Right ventricle myocardium inferior (tissue), 1 donor: ENCODE measurements at regions not wholly inside any gene's neighbourhood (a gene's known extent, or its start where the extent isn't known, plus 50 kb on each side); places are given as distances from the start of the nearest gene placed in this dataset.

Source experiments
- ATAC-seq: fragments of 200-7000 bp; cut with Tn5 transposase; one replicate; pipeline ENCODE4 v1.9.1; 2020; ENCODE audit warnings: mild to moderate bottlenecking, moderate library complexity
- DNase-seq: peaks from one replicate; pipeline ENCODE4 v3.0.0; 2021; ENCODE audit errors: missing footprints
- intact Hi-C: fragments of 100-400 bp; cut with DNase I; formaldehyde crosslinking; loops from one replicate; pipeline ENCODE4 v1.11.0; 2022
- donor health status: DM: no; HTN: yes; CAD: no; lungs with severe emphysema.

DNA sequence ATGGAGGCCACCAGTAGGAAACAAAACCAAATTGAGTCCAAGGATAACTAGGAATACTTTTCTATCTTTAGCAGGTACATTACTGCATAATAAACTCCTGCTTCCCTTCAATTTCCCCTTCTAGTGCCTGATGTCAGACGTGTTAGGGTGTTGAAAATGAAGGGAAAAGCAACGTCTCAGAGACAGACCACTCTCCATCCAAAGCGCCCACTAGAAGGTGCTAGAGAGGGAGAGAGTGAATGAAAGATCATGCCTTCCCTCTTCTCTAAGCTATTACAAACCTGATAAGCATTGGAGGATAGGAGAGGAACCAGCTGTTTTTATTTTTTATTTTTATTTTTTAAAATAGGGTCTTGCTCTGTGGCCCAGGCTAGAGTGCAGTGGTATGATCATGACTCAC lies 64.1 kb downstream of the ZNF641 start:
- intact Hi-C loops: no loop called here
- no peak for ATAC-seq
- DNase-seq: no peak

- DNase-seq: no peak
- no peak for ATAC-seq
- intact Hi-C loops: no loop called here
These were observed 64.7 kb downstream of the ZNF641 start for GRCh38 chr12:48285751-48286650.

- ATAC-seq: no peak
- no peak for DNase-seq
- intact Hi-C loops: no loop called here
These were observed 68.9 kb downstream of the ZNF641 start for GRCh38 chr12:48281811-48282210.

DNA sequence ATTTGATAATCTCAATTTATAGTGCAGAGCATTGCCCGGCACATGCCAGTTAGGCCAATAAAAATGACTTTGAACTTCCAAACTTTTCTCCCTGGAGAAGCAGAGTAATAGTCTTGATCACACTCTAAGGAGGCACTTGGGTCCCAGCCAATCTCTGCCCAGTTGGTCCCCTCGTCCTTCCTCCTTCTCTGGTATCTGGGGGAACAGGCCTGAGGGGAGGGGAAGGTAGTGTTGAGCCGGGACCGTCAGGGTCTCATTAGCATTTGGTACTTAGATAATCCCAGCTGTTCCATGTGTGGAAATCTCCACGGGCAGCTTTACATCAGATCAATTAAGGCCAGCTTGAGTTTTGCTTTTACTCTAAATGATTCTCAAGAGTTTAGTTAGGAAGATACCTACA lies 70.1 kb downstream of the ZNF641 start:
- intact Hi-C loops: no loop called here
- DNase-seq: peak; percentile 51
- no peak for ATAC-seq

DNA sequence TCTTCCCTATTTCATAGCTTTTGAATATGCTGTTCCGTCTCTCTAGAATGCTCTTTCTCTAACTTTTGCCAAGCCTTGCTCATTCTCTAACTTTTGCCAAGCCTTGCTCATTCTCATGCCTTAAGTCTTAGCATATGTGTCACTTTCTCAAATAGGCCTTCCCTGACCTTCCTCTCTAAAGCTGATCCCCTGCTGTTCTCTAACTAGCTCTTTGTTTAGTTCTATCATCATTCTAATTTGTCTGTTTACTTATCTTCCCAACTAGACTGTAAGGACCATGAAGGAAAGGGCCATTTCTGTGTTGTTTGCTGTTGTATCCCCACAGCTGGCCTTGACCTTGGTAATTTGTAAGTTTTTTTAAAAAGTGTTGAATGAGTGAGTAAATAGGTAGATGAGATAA lies 71.1 kb downstream of the ZNF641 start:
- intact Hi-C loops: no loop called here
- ATAC-seq (no peak), DNase-seq (no peak)

DNA sequence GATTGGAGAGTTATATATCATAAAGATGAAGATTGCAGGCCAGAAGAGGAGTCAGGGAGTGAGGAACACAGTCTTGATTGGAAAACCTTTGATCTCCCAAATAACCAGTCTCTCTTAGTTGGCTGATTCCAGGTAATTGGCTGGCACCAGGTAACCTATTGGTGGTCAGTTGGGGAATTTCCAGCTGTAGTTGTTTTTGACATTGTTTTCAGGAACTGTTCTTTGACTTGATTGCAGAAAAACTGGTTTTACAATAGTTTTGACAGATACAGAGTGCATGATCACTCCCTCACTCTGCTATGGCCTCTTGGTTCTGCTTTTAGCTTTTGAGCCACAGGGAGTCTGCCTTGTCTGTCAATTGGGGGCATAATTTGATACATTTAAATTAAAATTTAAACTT lies 71.6 kb downstream of the ZNF641 start:
- ATAC-seq (no peak), DNase-seq (no peak)
- intact Hi-C loops: no loop called here

DNA sequence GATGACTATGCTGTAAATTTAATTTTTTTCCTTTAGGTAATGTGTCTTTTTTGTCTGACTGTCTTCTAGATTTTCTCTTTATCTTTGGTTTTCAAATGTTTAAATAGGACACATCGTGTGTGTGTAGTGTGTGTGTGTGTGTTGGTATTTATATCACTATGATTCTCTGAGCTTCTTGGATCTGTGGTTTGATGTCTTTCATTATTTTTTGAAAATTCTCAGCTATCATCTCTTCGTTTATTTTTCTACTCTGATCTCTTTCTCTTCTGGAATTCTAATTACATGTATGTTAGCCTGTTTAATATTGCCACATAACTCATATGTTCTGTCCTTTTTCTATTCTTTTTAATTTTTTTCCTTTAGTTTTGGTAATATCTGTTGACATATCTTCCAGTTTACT lies 73.5 kb upstream of the OR10AD1 start:
- intact Hi-C loops: no loop called here
- DNase-seq (no peak), ATAC-seq (no peak)

DNA sequence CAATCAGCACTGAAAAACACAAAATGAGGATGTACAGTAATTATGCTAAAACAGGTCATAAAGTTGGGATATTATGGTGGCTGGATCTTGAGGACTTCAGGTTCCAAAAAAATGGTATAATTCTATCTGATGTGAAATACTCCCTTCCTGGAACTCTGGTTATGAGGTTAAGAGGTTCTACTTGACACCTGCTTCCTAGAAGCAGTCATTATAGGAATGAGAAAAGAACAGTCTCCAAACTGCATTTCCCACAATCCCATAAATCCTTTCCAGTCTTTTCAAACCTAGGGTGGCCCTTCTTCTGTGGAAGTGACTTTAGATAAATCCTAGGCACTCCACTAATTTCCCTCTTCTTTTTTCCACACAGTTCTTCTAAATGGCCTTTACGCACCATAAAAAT lies 63.7 kb upstream of the OR10AD1 start:
- DNase-seq (no peak), ATAC-seq (no peak)
- intact Hi-C loops: no loop called here

- intact Hi-C loops: no loop called here
- ATAC-seq: no peak
- no peak for DNase-seq
These were observed 62.7 kb upstream of the OR10AD1 start for GRCh38 chr12:48265777-48266176.

GRCh38 chr12:48263617-48264016 lies 60.5 kb upstream of the OR10AD1 start:
- ATAC-seq: no peak
- intact Hi-C loops: no loop called here
- DNase-seq: no peak

- intact Hi-C loops: no loop called here
- ATAC-seq: no peak
- DNase-seq: no peak
These were observed 58.7 kb upstream of the OR10AD1 start for GRCh38 chr12:48261773-48262172.
